GM12892 (cell line): ENCODE measurements at regions not wholly inside any gene's neighbourhood (a gene's known extent, or its start where the extent isn't known, plus 50 kb on each side); places are given as distances from the start of the nearest gene placed in this dataset.

Experiments used
- POLR2A ChIP-seq: IDR thresholded peaks from 2 replicates; pipeline ENCODE4 v1.6.1; 2011; ENCODE audit warnings: low read depth, low read length, control low read depth
- POLR2AphosphoS5 ChIP-seq: IDR thresholded peaks from 2 replicates; pipeline ENCODE4 v1.6.1; 2011; ENCODE audit warnings: low read depth, low read length, control low read depth
- TAF1 ChIP-seq: IDR thresholded peaks from 2 replicates; pipeline ENCODE4 v1.6.1; 2011; ENCODE audit warnings: low read depth, mild to moderate bottlenecking, control low read depth, low read length, borderline replicate concordance

DNA sequence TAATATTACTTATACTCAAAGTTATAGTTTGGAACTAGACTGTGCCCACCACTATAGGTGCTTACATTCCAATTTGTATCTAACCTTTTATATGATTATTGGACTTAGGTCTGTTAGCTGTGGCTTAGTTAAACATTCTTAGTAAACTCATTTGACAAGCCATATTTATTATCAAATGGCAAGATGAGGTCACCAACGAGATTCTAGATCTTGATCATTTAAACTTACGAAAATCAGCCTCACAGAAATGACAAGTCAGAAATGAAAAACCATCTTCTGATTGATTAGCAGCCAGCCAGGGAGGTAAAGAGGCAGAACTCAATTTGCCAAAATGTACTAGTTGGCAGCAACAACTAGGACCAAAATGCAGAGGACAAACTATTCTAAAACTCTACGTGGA, 100.4 kb upstream of the STK17B start:
- TF ChIP-seq TAF1 (no peak), POLR2AphosphoS5 (no peak), POLR2A (no peak)
